BE2C (cell line): ENCODE measurements at regions not wholly inside any gene's neighbourhood (a gene's known extent, or its start where the extent isn't known, plus 50 kb on each side); places are given as distances from the start of the nearest gene placed in this dataset.

Source experiments
- DNase-seq: peaks from one replicate; pipeline ENCODE4 v3.0.0-alpha.2; 2020
- H3K27me3 ChIP-seq: fragments of 250-450 bp; sonication (Bioruptor Pico); 2 replicates; pipeline ENCODE4 v1.5.1; 2020; ENCODE audit warnings: mild to moderate bottlenecking
- H3K36me3 ChIP-seq: fragments of 250-450 bp; sonication (Bioruptor Pico); 2 replicates; pipeline ENCODE4 v1.5.1; 2020; ENCODE audit warnings: mild to moderate bottlenecking
- H3K4me1 ChIP-seq: fragments of 250-450 bp; sonication (Bioruptor Pico); 2 replicates; pipeline ENCODE4 v1.5.1; 2020
- H3K4me3 ChIP-seq: 2 replicates; pipeline ENCODE4 v1.5.1; 2011; ENCODE audit warnings: low read depth, low read length
- H3K9me3 ChIP-seq: fragments of 250-450 bp; sonication (Bioruptor Pico); 2 replicates; pipeline ENCODE4 v1.5.1; 2020
- CTCF ChIP-seq: IDR thresholded peaks from 2 replicates; pipeline ENCODE4 v1.5.1; 2012; ENCODE audit warnings: mild to moderate bottlenecking, low read depth, low read length

GRCh38 chr2:146989741-146990140 is 855.1 kb upstream of the ACVR2A start:
- H3K4me1 ChIP-seq: no peaks in the 10 kb centered on the region

GRCh38 chr2:146987996-146988395 is 856.8 kb upstream of the ACVR2A start:
- Histone ChIP-seq H3K4me1 (no peaks in the 10 kb centered on the region), H3K36me3 (no peaks in the 10 kb centered on the region), H3K4me3 (no peak overlapping the region), H3K9me3 (no peaks in the 10 kb centered on the region), H3K27me3 (no peaks in the 10 kb centered on the region)
- no peak for DNase-seq
- TF ChIP-seq CTCF: no peak

More at GRCh38 chr2:146989741-146990140, 855.1 kb upstream of the ACVR2A start:
- no peak for TF ChIP-seq CTCF
- DNase-seq: no peak
- Histone ChIP-seq H3K4me3 (no peak overlapping the region), H3K36me3 (no peaks in the 10 kb centered on the region), H3K9me3 (no peaks in the 10 kb centered on the region), H3K27me3 (no peaks in the 10 kb centered on the region)

GRCh38 chr2:146986161-146986560 is 858.7 kb upstream of the ACVR2A start:
- H3K4me1 ChIP-seq: no peaks in the 10 kb centered on the region
- no peaks in the 10 kb centered on the region for H3K9me3 ChIP-seq
- DNase-seq: no peak
- no peak for TF ChIP-seq CTCF
- no peaks in the 10 kb centered on the region for H3K36me3 ChIP-seq
- H3K27me3 ChIP-seq: no peaks in the 10 kb centered on the region
- H3K4me3 ChIP-seq: no peak overlapping the region

- Histone ChIP-seq H3K27me3 (no peaks in the 10 kb centered on the region), H3K4me3 (no peak overlapping the region), H3K36me3 (no peaks in the 10 kb centered on the region), H3K4me1 (no peaks in the 10 kb centered on the region), H3K9me3 (no peaks in the 10 kb centered on the region)
- TF ChIP-seq CTCF: no peak
- DNase-seq: no peak
Measured at GRCh38 chr2:146985753-146986152, 859.1 kb upstream of the ACVR2A start.

GRCh38 chr2:146984014-146984413 is 860.8 kb upstream of the ACVR2A start:
- no peak for TF ChIP-seq CTCF
- Histone ChIP-seq H3K36me3 (no peaks in the 10 kb centered on the region), H3K27me3 (no peaks in the 10 kb centered on the region), H3K4me3 (no peak overlapping the region), H3K4me1 (no peaks in the 10 kb centered on the region), H3K9me3 (no peaks in the 10 kb centered on the region)
- no peak for DNase-seq

- no peaks in the 10 kb centered on the region for H3K36me3 ChIP-seq
- no peaks in the 10 kb centered on the region for H3K27me3 ChIP-seq
- TF ChIP-seq CTCF: no peak
- no peaks in the 10 kb centered on the region for H3K4me1 ChIP-seq
- H3K4me3 ChIP-seq: no peak overlapping the region
- no peaks in the 10 kb centered on the region for H3K9me3 ChIP-seq
- DNase-seq: no peak
Measured at GRCh38 chr2:146982393-146982846, 862.4 kb upstream of the ACVR2A start.
